HG03439 (cell line): ENCODE measurements at regions not wholly inside any gene's neighbourhood (a gene's known extent, or its start where the extent isn't known, plus 50 kb on each side); places are given as distances from the start of the nearest gene placed in this dataset.
"Not testable (repeated sequence)": the region's sequence is repeated elsewhere in the genome, so short reads cannot be mapped to it uniquely, and the experiment has no call there.

Experiments used
- ATAC-seq: cut with Tn5 transposase; IDR thresholded peaks from one replicate; pipeline ENCODE4 v1.9.1; 2021; ENCODE audit warnings: mild to moderate bottlenecking, moderate library complexity; ENCODE audit not compliant: unreplicated experiment

DNA sequence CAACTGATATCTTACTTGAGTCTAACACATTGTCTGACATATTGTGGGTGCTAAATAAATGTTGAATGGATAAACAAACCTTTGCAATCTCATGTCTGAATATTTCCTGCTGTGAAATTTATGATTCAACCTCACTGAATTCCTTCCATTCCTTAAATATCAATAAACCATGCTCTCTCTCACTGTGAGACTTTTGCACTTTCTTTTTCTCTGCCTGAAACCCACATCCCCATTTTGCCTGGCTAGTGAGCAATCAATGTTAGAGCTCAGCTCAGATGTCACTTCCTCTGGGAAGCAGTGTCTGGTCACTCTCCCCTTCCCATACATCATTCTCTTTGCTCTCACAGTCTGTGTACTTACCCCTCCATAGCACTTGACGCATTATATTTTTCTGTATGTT is 383.7 kb upstream of the TRPC7 start:
- no peak for ATAC-seq

DNA sequence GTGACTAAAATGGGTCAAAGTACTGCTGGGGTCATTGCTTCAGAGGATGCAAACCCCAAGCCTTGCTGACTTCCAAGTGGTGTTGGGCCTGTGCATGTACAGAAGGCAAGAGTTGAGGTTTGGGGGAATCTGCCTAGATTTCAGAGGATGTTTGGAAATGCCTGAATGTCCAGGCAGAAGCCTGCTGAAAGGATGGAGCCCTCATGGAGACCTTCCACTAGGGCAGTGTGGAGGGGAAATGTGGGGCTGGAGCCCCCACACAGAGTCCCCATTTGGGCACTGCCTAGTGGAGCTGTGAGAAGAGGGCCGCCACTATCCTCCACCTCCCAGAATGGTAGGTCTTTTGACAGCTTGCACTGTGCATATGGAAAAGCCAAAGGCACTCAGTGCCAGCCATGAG is 377.7 kb upstream of the TRPC7 start:
- no peak for ATAC-seq

DNA sequence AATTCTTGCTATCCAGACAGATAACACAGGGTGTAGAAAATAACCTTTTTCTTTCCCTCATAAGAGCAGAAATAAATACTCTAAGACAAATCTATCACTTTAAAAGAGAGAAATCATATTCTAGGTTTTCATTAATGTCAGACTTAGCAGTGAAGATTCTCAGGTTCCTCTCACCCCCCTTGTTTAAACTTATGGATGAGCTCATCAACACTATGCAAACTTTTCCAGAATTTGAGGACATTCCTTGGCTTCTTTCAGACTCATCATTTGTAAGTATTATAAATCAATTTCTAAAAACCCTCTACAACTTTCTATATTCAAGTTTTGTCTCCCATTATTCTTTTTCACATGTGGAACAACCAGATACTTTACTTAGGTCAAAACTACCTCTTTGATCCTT is 374.9 kb upstream of the TRPC7 start:
- no peak for ATAC-seq

DNA sequence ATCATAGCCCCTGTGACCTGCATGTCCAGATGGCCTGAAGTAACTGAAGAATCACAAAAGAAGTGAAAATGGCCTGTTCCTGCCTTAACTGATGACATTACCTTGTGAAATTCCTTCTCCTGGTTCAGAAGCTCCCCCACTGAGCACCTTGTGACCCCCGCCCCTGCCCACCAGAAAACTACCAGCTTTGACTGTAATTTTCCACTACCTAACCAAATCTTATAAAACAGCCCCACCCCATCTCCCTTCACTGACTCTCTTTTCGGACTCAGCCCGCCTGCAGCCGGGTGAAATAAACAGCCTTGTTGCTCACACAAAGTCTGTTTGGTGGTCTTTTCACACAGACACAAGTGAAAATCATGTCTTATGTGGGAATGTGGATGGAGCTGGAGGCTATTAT is 373.9 kb upstream of the TRPC7 start:
- ATAC-seq: not testable (repeated sequence)

DNA sequence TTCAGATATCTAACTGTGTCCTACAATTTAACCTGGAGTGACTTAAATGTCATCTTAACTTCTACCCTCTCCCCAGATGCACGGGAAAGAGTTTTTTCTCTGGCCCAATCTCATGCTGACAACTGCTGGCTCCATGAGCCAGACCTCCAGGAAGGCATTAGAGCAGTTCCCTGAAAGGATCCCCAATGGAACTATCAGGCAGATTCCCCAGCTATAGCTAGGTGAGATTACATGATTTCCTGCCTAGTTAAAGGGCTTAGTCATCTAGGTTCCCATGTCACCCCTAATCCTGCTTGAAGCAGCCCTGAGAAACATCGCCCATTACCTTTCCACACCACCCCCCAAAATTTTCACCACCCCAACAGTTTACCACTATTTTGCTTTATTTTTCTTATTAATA is 373.5 kb upstream of the TRPC7 start:
- ATAC-seq: no peak

DNA sequence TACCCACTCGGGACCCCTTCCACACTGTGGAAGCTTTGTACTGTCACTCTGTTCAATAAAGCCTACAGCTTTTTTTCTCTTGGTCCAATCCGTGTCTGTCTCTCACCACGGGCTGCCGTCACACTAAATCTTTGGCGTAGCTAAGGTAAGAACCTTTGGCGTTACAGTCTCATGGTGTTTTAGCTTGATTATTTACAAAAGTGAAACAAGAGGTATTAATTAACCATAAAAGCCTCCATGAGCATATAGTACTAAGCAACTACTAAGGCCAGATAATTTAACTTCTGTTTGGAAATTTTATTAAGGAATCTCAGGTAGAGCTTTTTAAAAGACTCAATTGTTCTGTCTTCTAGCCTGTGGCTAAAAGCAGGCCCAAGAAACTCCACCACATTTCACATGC is 370.7 kb upstream of the TRPC7 start:
- no peak for ATAC-seq

DNA sequence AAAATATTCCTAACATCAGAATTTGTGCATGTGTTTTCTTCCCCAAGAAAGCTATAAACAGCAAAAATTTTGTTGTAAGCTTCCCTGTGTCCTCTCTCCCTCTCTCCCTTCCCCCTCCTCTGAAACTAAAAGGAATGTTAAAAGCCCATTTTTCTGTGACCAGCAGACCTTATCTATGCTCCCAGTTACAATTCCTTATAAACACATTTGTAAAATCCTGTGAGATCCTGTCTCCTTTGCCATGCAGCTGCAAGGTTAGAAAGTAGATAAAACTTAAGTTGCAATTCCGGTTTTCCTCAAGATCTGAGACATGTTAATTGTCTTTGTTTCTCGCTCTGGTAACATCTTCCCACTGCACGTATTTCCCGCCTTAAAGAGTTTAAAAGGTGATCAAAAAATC is 370.3 kb upstream of the TRPC7 start:
- ATAC-seq: not testable (repeated sequence)

DNA sequence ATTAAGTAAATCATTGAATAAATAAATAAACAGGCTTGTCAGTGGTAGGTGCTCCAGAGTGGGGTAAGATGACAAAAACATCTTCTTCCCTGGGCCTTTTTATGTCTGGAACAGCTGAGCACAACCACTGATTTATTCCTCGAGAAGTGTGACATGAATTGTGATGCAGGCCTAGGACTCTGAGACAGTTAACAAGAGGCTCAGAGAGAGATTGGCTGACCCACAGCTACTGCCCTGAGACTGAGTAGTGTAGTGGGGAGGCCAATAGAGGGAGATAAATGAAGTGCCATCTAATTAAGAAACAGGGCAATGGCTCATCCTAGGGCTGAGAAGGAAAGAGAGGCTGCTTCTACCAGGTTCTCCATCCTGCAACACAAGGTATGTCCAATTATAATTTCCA is 369.3 kb upstream of the TRPC7 start:
- no peak for ATAC-seq

DNA sequence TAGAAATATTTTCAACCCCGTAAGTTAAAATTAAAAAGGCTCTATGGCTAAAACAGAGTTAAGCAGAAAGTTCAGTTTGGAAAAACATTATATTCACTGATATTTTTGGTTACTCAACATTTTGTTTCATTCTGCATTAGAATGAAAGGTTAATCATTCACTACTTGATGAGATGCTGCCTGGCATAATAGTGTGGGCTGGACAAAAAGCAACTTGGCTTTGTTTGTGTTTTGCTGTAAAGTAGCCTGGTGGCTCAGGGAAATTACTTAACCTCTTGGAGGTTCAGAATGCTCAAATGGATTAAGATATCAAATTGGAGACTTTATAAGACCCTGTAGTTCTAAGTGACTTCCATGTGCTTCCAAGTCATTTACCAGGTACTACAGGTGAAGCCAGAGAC is 367.4 kb upstream of the TRPC7 start:
- no peak for ATAC-seq

DNA sequence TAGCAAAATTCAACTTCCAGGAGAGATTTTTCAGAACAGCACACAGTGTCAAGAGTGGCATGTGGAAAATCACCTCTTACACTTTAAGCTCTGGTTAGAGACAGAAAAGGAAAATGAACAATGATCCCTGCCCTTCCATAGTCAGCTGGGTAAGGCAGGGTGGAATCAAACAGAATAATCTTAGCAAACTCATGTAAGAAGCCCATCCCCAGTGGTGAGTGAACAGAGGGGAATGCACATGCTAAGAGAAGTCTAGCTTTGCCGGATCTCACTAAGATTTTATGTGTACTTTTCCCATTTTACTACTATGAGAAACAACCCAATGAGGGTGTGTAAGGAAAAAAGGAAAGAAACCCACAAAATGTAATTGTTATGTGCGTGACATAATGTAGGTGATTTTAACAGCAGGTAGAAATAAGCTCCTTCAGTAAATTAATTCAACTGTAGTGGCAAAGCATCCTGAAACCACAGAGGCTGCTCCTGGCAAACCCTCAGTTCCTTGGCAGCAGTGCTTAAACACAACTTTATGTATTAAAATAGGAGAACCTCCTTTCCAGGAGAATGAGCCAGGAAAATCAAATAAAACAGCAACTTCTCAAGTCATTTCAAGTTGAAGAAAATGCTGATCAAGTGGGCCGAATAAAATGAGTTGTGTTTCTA is 366.0 kb upstream of the TRPC7 start:
- ATAC-seq: no peak

DNA sequence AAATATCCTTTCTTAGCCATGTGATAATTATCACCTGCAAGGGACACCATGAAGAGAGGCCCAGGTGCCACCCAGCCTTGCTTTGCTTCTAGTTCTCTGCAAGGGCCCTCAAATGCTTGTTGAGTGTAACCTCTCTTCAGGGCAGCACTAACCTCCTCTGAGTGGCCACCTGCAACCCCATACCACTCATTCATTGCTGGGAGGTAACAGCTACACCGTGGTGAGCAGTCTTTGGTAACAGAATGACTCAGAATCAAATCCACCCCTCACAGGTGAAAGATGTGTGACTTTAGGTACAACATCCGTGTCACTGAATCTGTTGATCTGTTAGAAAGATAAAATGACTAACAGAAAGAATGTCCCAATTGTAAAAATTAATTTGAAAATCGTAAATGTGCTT is 365.1 kb upstream of the TRPC7 start:
- ATAC-seq: no peak

DNA sequence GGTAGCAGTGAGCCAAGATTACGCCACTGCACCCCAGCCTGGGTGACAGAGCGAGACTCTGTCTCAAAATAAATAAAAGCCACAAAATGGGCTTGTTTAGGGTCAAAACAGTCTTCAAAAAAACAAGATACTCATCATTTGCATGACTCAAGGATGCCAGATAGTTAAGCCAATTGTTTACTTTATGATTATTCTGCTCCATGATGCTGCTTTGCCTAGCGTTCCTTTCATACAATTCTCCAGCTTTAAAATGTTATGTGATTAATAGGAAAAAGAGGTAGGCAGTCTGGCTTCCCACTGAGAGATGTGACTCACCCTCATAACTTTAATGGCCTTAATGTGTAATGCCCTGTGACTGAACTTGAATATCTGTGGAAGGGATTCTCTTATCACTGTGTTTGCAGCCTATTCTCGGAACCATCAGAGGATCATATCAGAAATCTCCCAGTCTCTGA is 364.6 kb upstream of the TRPC7 start:
- no peak for ATAC-seq

DNA sequence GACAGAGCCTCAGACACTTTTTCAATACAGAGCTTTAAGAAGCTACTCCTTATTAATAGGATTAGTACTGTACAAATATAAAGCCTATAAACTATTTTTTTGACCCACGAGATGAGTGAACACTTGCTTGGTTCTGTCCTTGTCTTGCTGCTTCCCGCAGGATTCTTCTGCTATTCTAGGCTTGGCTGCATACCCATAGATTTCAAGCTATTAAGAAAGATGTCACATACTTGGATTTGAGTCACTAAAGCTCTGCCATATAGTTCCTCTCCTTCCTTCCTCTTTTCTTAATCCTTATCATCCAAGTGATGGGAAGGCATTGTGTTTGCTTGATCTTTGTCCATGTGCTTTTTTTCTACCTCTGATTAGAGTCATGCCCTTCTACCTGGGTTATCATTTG is 361.2 kb upstream of the TRPC7 start:
- ATAC-seq: no peak

DNA sequence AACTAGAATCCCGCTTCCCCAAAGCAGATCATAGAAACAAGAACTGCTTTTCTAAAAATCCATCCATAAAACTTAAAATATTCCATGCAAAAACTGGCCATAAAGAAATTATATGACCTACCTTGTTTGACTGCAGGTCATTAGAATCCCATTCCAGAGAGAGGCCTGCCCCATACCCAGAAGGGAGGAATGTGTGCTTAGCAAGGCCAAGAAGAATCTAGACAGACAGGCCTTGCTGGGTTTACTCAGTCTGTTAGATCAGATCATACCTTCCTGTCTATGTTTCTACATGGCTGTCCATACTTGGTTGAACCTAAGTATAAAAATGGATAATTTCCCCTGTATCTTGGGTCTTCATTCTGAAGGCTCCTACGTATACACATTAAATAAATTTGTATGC is 358.8 kb upstream of the TRPC7 start:
- ATAC-seq: no peak

DNA sequence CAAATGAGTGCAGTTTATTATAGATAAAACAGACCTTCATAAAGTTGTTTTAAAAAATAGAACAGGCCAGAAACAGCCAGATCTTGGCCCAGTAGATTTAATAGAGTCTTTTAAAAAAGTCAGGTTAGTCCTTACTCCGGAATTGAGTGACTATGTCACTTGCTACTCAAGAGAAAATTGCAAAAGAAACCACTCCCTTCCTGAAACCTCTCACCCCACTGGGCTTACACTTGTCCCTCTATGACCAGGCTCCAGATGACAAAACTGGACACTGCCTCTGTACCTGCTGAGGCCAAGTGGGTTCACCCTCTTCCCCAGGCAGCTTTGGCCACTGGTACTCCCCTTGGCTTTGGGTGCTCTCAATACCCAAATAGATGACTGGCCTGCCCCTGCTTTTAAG is 357.2 kb upstream of the TRPC7 start:
- ATAC-seq: no peak

DNA sequence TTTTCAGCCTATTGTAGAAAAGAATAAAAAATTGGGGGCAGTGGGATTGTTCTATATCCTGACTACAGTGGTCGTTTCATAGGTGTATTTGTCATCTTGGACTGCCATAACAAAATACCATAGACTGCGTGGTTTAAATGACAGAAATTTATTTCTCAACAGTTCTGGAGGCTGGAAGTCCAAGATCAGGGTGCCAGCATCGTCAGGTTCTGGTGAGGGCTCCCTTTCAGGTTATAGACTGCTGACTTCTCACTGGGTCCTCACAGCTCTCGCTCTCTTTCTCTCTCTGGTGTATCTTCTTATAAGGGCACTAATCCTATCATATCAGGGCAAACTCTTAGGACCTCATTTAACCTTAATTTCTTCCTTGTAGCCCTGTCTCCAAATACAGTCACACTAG is 356.7 kb upstream of the TRPC7 start:
- ATAC-seq: no peak

DNA sequence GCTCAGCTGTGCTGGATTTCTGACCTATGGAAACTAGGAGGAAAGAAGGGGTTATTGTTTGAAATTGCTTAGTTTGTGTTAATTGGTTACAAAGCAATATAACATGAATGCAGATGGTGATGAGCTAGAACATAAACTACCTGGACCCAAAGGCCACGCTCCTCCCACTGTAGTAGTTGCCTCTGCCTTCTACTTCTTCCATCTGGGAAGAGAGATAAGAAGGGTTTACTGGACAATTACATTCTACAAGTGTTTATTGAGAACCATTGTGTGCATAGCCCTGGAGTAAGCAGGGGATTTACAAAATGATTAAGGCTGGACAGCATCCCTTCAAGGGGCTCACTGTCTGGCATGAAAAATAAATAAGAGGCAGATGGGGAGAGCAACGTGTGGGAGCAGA is 355.3 kb upstream of the TRPC7 start:
- no peak for ATAC-seq

DNA sequence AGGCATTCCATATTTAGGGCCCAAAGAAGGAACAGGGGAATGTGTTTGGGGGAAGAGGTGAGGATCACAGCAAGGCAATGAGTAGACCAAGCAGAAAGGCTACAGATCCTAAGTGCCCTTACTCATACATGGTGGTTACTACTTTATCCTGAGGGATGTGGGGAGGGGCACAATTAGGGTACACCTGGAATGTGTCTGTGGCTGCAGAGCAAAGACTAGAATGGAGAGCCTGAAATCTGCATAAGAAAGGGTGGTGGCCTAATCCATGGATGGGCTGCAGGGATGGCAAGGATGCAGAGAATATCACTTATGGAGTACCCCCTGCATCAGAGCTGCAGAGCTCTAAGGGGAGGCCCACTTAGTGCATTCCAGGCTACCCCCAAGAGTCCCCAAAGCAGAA is 352.6 kb upstream of the TRPC7 start:
- no peak for ATAC-seq

DNA sequence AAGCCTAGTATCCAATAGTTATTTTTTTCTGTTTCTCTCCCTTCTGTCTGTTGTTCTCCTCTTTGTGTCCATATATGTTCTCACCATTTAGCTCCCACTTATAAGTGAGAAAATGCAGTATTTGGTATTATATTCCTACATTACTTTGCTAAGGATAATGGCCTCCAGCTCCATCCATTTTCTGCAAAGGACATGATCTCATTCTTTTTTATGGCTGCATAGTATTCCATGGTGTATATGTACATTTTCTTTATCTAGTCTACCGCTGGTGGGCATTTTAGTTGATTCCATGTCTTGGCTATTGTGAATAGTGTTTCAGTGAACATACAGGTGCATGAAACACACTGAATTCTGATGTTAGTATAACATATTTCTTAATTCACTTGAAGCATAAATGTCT is 348.9 kb upstream of the TRPC7 start:
- ATAC-seq: no peak

DNA sequence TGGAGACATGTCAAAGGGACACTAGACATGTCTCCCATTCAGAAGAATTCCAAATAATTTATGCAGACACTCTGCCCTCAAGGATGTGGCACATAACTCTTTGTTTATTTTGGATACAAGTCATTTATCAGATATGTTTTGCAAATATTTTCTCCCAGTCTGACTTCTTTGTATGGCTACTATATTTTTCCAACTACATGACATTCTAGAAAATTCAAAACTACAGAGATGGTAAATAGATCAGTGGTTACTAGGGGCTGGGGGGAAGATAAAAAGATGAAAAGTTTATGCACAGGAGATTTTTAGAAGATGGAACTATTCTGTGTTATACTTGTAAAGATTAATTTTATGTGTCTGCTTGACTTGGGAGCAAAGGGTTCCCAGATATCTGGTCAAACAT is 347.3 kb upstream of the TRPC7 start:
- no peak for ATAC-seq

DNA sequence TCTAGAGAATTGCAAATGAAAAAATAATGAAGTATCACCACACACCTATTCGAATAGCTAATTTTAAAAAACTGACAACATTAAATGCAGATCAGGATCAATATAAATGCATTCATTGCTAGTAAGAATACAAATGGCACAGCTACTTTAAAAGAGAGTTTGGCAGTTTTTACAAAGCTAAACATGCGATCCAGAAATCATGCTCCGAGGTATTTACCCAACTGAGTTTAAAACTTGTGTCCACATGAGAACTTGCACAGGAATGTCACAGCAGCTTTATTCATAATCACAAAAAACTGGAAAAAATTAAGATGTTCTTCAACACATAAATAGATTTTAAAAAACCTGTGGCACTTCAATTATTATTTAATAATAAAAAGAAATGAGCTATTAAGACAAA is 345.5 kb upstream of the TRPC7 start:
- no peak for ATAC-seq

DNA sequence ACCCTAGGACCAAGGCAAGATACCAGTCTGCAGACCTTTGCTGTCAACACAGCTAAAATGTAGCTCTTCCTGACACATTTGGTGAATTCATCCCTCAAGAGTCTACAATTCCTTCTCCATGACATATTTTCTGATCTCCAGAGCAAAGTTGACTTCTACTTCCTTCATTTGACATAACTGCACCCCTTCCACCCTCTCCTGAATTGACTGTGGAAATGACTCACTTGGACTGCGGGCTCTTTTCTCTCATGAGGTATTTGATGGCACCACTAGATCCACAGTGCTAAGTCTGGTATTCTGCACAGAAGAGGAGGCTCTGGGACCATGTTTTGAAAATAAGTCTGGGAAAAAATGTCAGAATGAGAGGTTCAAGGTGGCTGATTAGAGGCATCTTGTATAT is 338.4 kb upstream of the TRPC7 start:
- ATAC-seq: no peak

DNA sequence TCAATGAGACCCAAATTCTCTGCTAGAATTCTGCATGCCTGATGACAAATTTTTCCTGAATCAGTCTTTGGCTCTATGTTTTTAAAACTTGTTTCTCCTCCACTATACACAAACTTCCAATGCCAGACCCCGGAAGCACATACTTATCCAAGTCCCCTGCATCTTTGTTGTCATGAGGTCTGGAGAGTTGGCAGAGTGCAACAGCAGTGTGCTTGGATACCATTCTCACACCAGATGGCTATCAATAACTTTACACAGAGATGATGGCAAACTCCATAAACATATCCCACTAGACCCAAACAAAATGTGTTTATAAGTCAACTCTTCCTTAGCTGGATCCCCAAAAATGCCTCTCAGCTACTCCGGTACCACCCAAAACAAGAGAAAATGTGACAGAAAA is 337.7 kb upstream of the TRPC7 start:
- no peak for ATAC-seq

DNA sequence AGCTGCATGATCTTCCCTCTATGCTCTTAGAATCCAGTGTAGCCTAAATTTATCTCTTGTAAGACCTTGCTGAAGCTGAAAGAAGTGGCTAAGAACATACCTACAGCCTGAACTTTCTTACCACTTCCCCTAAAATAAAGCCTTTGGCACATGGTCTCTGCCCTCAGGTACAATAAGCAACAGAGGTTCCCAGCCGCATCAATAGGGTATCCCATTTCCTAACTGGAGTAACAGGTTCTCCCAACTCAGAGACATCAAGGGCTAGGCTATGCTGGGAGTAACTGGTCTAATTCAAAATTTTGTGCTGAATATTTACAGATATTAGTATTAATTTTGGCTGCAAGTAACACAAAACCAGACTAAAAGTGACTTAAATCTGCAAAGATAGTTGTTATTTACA is 335.8 kb upstream of the TRPC7 start:
- no peak for ATAC-seq
